Neural progenitor cell (in vitro differentiated cells): ENCODE measurements at regions not wholly inside any gene's neighbourhood (a gene's known extent, or its start where the extent isn't known, plus 50 kb on each side); places are given as distances from the start of the nearest gene placed in this dataset.

Experiments used
- EZH2 ChIP-seq: fragments of 200-600 bp; sonication (generic); IDR thresholded peaks from 2 replicates; pipeline ENCODE4 v1.6.1; 2017; ENCODE audit warnings: antibody characterized with exemption, mild to moderate bottlenecking, moderate library complexity
- EZH2phosphoT487 ChIP-seq: fragments of 200-600 bp; sonication (generic); IDR thresholded peaks from 2 replicates; pipeline ENCODE4 v1.6.1; 2017; ENCODE audit warnings: antibody characterized with exemption
- TF ChIP-seq, protein P1 (sequence below): fragments of 200-600 bp; sonication (generic); IDR thresholded peaks from 2 replicates; pipeline ENCODE4 v1.5.1; 2017; ENCODE audit warnings: antibody characterized with exemption, mild to moderate bottlenecking

GRCh38 chr20:6683021-6683977, 84.2 kb upstream of the BMP2 start:
- TF ChIP-seq, protein P1, sequence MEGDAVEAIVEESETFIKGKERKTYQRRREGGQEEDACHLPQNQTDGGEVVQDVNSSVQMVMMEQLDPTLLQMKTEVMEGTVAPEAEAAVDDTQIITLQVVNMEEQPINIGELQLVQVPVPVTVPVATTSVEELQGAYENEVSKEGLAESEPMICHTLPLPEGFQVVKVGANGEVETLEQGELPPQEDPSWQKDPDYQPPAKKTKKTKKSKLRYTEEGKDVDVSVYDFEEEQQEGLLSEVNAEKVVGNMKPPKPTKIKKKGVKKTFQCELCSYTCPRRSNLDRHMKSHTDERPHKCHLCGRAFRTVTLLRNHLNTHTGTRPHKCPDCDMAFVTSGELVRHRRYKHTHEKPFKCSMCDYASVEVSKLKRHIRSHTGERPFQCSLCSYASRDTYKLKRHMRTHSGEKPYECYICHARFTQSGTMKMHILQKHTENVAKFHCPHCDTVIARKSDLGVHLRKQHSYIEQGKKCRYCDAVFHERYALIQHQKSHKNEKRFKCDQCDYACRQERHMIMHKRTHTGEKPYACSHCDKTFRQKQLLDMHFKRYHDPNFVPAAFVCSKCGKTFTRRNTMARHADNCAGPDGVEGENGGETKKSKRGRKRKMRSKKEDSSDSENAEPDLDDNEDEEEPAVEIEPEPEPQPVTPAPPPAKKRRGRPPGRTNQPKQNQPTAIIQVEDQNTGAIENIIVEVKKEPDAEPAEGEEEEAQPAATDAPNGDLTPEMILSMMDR: no peak
- TF ChIP-seq EZH2phosphoT487: no peak
- no peak for TF ChIP-seq EZH2
